Loucy (cell line): ENCODE measurements at regions not wholly inside any gene's neighbourhood (a gene's known extent, or its start where the extent isn't known, plus 50 kb on each side); places are given as distances from the start of the nearest gene placed in this dataset.

Source experiments
- H2AFZ ChIP-seq: fragments of 200-600 bp; sonication (generic); 2 replicates; pipeline ENCODE4 v1.6.0; 2016; ENCODE audit warnings: antibody characterized with exemption, mild to moderate bottlenecking, low read length, moderate library complexity
- H3F3A ChIP-seq: fragments of 200-600 bp; 2 replicates; pipeline ENCODE4 v1.6.0; 2016; ENCODE audit warnings: antibody characterized with exemption, low read depth, mild to moderate bottlenecking
- H3K27me3 ChIP-seq: fragments of 200-600 bp; sonication (generic); 2 replicates; pipeline ENCODE4 v1.6.1; 2014; ENCODE audit warnings: low read length, mild to moderate bottlenecking; ENCODE audit not compliant: insufficient read depth, poor library complexity, severe bottlenecking
- H3K36me3 ChIP-seq: fragments of 200-600 bp; sonication (generic); 2 replicates; pipeline ENCODE4 v1.6.1; 2016; ENCODE audit warnings: low read length; ENCODE audit not compliant: insufficient read depth
- H3K4me1 ChIP-seq: fragments of 200-600 bp; sonication (generic); 2 replicates; pipeline ENCODE4 v1.5.1; 2014; ENCODE audit warnings: low read length, mild to moderate bottlenecking; ENCODE audit not compliant: insufficient read depth, poor library complexity, severe bottlenecking
- H3K4me2 ChIP-seq: fragments of 200-600 bp; sonication (generic); 2 replicates; pipeline ENCODE4 v1.6.0; 2014; ENCODE audit warnings: antibody characterized with exemption, low read length, low read depth, mild to moderate bottlenecking; ENCODE audit not compliant: poor library complexity, severe bottlenecking
- H3K4me3 ChIP-seq: fragments of 200-600 bp; sonication (generic); 2 replicates; pipeline ENCODE4 v1.5.1; 2014; ENCODE audit warnings: low read length, mild to moderate bottlenecking, mixed read lengths; ENCODE audit not compliant: poor library complexity, severe bottlenecking
- H3K79me2 ChIP-seq: fragments of 200-600 bp; sonication (generic); 2 replicates; pipeline ENCODE4 v1.6.1; 2014; ENCODE audit warnings: low read length; ENCODE audit not compliant: insufficient read depth
- H3K9ac ChIP-seq: fragments of 200-600 bp; sonication (generic); 2 replicates; pipeline ENCODE4 v1.6.0; 2014; ENCODE audit warnings: mild to moderate bottlenecking, low read depth, low read length, moderate library complexity; ENCODE audit not compliant: poor library complexity, severe bottlenecking
- H3K9me2 ChIP-seq: fragments of 200-600 bp; sonication (generic); replicated peaks from 2 replicates; pipeline ENCODE4 v1.6.1; 2016; ENCODE audit warnings: low read depth, low read length, mixed read lengths
- H3K9me3 ChIP-seq: fragments of 200-600 bp; sonication (generic); 2 replicates; pipeline ENCODE4 v1.6.1; 2014; ENCODE audit warnings: mild to moderate bottlenecking, antibody characterized with exemption, low read length, low read depth; ENCODE audit not compliant: insufficient read depth
- H4K20me1 ChIP-seq: fragments of 200-600 bp; sonication (generic); 2 replicates; pipeline ENCODE4 v1.6.0; 2014; ENCODE audit warnings: antibody characterized with exemption, low read length, mild to moderate bottlenecking; ENCODE audit not compliant: insufficient read depth, poor library complexity, severe bottlenecking
- CTCF ChIP-seq: fragments of 200-600 bp; sonication (generic); conservative IDR thresholded peaks from 2 replicates; pipeline ENCODE4 v1.5.1; 2014; ENCODE audit warnings: mild to moderate bottlenecking, antibody characterized with exemption, low read length
- EZH2phosphoT487 ChIP-seq: fragments of 200-600 bp; IDR thresholded peaks from 2 replicates; pipeline ENCODE4 v1.6.1; 2018; ENCODE audit warnings: antibody characterized with exemption, mild to moderate bottlenecking, moderate library complexity, borderline replicate concordance

- Histone ChIP-seq H3K4me3 (no peak overlapping the region), H3K4me1 (no peaks in the 10 kb centered on the region), H3K79me2 (no peaks in the 10 kb centered on the region), H4K20me1 (no peaks in the 10 kb centered on the region), H3K27me3 (no peaks in the 10 kb centered on the region), H3K9ac (no peak overlapping the region), H3K36me3 (no peaks in the 10 kb centered on the region), H2AFZ (no peak overlapping the region), H3K9me2 (no peaks in the 10 kb centered on the region), H3K9me3 (no peaks in the 10 kb centered on the region), H3K4me2 (no peak overlapping the region), H3F3A (no peaks in the 10 kb centered on the region)
- TF ChIP-seq CTCF (no peak), EZH2phosphoT487 (no peak)
These were observed 203.1 kb upstream of the CADM1 start for GRCh38 chr11:115707180-115707905.

DNA sequence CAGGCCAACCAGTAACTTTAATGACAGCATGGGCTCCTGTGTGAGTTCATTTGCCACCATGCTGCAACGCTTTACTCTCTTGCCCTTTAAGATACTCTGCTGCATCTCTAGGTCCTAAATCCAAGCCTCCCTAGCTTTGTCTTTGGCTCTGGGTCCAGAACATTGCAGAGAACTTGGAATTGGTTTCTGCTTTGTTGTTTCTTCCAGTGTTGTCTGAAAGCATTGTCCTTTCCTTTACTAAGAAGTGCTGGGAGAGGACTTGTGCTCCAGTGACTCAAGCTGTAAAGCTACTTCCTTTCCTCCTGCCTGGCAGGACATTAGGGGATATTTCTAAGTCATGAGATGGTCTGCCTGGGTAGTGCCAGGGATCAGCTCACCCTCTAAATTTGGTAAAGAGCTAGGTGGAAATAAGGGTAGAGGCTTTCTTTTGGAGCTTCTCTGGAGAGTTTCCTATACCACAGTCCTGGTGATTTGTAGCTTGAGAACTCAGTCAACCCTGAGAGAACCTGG lies 202.5 kb upstream of the CADM1 start:
- no peak overlapping the region for H2AFZ ChIP-seq
- no peaks in the 10 kb centered on the region for H4K20me1 ChIP-seq
- no peaks in the 10 kb centered on the region for H3K27me3 ChIP-seq
- no peaks in the 10 kb centered on the region for H3F3A ChIP-seq
- H3K4me3 ChIP-seq = no peak overlapping the region
- H3K4me2 ChIP-seq = no peak overlapping the region
- H3K9me2 ChIP-seq = no peaks in the 10 kb centered on the region
- no peaks in the 10 kb centered on the region for H3K36me3 ChIP-seq
- no peaks in the 10 kb centered on the region for H3K9me3 ChIP-seq
- H3K9ac ChIP-seq = no peak overlapping the region
- no peaks in the 10 kb centered on the region for H3K79me2 ChIP-seq
- H3K4me1 ChIP-seq = no peaks in the 10 kb centered on the region
- TF ChIP-seq CTCF = no peak
- TF ChIP-seq EZH2phosphoT487 = no peak

DNA sequence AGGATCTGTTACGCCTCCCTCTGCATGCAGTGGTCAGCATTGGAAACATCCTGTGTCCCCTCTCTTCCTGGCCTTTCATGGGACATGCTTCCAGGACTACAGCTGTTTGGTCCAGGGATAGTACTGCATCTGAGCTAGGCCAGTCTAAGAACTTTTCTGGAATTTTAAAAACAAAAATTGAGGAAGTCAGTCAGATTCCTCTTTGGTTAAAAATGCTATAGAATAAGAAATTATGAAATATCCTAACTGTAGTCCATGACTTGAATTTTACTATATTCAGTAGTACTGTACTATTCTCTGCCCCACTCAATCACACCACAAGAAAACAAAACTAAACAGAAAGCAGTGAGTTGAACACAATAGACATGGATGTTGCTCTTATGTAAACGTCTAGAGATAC lies 201.0 kb upstream of the CADM1 start:
- H3K9ac ChIP-seq = no peak overlapping the region
- H3K36me3 ChIP-seq = no peaks in the 10 kb centered on the region
- H2AFZ ChIP-seq = no peak overlapping the region
- H3K4me2 ChIP-seq = no peak overlapping the region
- no peaks in the 10 kb centered on the region for H3K4me1 ChIP-seq
- peaks cover 7% of the 10 kb centered on the region; the same call in 1 of the 2 replicates for H3K9me3 ChIP-seq
- H3K9me2 ChIP-seq = no peaks in the 10 kb centered on the region
- H4K20me1 ChIP-seq = no peaks in the 10 kb centered on the region
- TF ChIP-seq EZH2phosphoT487 (no peak), CTCF (no peak)
- no peak overlapping the region for H3K4me3 ChIP-seq
- no peaks in the 10 kb centered on the region for H3K79me2 ChIP-seq
- H3K27me3 ChIP-seq = no peaks in the 10 kb centered on the region
- H3F3A ChIP-seq = no peaks in the 10 kb centered on the region
